Immature natural killer cell (primary cell): ENCODE measurements at regions not wholly inside any gene's neighbourhood (a gene's known extent, or its start where the extent isn't known, plus 50 kb on each side); places are given as distances from the start of the nearest gene placed in this dataset.

Experiments
- DNase-seq, 3 donors: peaks; one replicate each; pipeline ENCODE4 v3.0.0; 2022; ENCODE audit warnings: mixed read lengths in 1 of 3
- H3K27ac Mint-ChIP-seq, 6 donors: one replicate each; pipeline ENCODE4 v1.8.0; 2020; ENCODE audit warnings: mixed read lengths in 6 of 6, mild to moderate bottlenecking in 5 of 6, inconsistent platforms in 4 of 6, moderate library complexity in 3 of 6
- H3K27me3 Mint-ChIP-seq, 3 donors: one replicate each; pipeline ENCODE4 v1.8.0; 2020 to 2021; ENCODE audit warnings: low read depth in 3 of 3, mild to moderate bottlenecking in 3 of 3, mixed read lengths in 3 of 3, moderate library complexity in 3 of 3, inconsistent platforms in 1 of 3
- H3K36me3 Mint-ChIP-seq, 3 donors: one replicate each; pipeline ENCODE4 v1.8.0; 2020; ENCODE audit warnings: mixed read lengths in 3 of 3, inconsistent platforms in 2 of 3, mild to moderate bottlenecking in 2 of 3
- H3K4me1 Mint-ChIP-seq, 2 donors: one replicate each; pipeline ENCODE4 v1.8.0; 2020; ENCODE audit warnings: inconsistent platforms in 2 of 2, mild to moderate bottlenecking in 2 of 2, mixed read lengths in 2 of 2, moderate library complexity in 1 of 2
- H3K4me3 Mint-ChIP-seq, 5 donors: one replicate each; pipeline ENCODE4 v1.8.0; 2020; ENCODE audit warnings: mild to moderate bottlenecking in 5 of 5, mixed read lengths in 5 of 5, inconsistent platforms in 3 of 5, moderate library complexity in 3 of 5
- H3K9me3 Mint-ChIP-seq, 6 donors: one replicate each; pipeline ENCODE4 v1.8.0; 2020; ENCODE audit warnings: mild to moderate bottlenecking in 6 of 6, mixed read lengths in 6 of 6, inconsistent platforms in 4 of 6, moderate library complexity in 3 of 6

- Mint-ChIP-seq H3K27ac (no peak overlapping the region), H3K9me3 (no peaks in the 10 kb centered on the region), H3K27me3 (peaks cover 3 to 21% (median 8%) of the 10 kb centered on the region in 3 donors), H3K4me3 (no peak overlapping the region), H3K36me3 (no peaks in the 10 kb centered on the region), H3K4me1 (peaks cover 19 to 43% of the 10 kb centered on the region in 2 donors)
- DNase-seq, result no peak
Observed at GRCh38 chr17:56735842-56736241, 97.9 kb downstream of the C17orf67 start.

- peak overlapping the region; percentile 52 to 82 (median 67) for H3K4me3 Mint-ChIP-seq
- H3K27me3 Mint-ChIP-seq, result peaks cover 3 to 24% (median 11%) of the 10 kb centered on the region in 3 donors
- H3K9me3 Mint-ChIP-seq, result no peaks in the 10 kb centered on the region
- DNase-seq, result peak; percentile 70 to 78 (median 76)
- H3K27ac Mint-ChIP-seq, result peak overlapping the region; percentile 46 to 76 (median 60)
- H3K36me3 Mint-ChIP-seq, result no peaks in the 10 kb centered on the region
- peaks cover 19 to 43% of the 10 kb centered on the region in 2 donors for H3K4me1 Mint-ChIP-seq
Observed at GRCh38 chr17:56737421-56738161, 96.1 kb downstream of the C17orf67 start.

- no peak overlapping the region for H3K27ac Mint-ChIP-seq
- peak overlapping the region in 1 of 5 donors; percentile 48 for H3K4me3 Mint-ChIP-seq
- peaks cover 11 to 29% (median 13%) of the 10 kb centered on the region in 3 donors for H3K27me3 Mint-ChIP-seq
- DNase-seq, result no peak
- peaks cover 19 to 43% of the 10 kb centered on the region in 2 donors for H3K4me1 Mint-ChIP-seq
- H3K36me3 Mint-ChIP-seq, result no peaks in the 10 kb centered on the region
- H3K9me3 Mint-ChIP-seq, result no peaks in the 10 kb centered on the region
Observed at GRCh38 chr17:56739376-56739775, 94.3 kb downstream of the C17orf67 start.

DNA sequence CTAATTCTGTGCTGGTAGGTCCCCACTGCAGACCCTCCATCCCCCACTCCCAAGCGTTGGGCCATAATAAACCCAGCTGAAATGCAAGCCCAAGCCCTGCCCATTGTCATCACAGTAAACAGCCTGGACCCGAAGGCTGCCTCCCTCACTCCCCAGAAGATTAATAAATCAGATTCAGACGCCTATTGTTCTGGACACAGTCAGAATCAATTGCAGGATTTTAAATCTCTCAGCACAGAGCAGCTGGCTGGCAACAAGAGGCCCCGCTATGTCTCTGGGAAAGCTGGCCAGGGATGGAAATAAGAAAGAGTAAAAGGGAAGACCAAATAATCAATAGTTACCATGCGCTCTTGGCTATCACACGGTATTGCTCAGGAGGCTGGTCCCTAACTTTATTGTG, 93.9 kb downstream of the C17orf67 start:
- Mint-ChIP-seq H3K36me3 (no peaks in the 10 kb centered on the region), H3K4me3 (no peak overlapping the region), H3K4me1 (peaks cover 19 to 43% of the 10 kb centered on the region in 2 donors), H3K27me3 (peaks cover 14 to 26% (median 14%) of the 10 kb centered on the region in 3 donors), H3K9me3 (no peaks in the 10 kb centered on the region), H3K27ac (no peak overlapping the region)
- no peak for DNase-seq

GRCh38 chr17:56740481-56740880, 93.2 kb downstream of the C17orf67 start:
- DNase-seq, result no peak
- no peaks in the 10 kb centered on the region for H3K9me3 Mint-ChIP-seq
- H3K27ac Mint-ChIP-seq, result no peak overlapping the region
- no peaks in the 10 kb centered on the region for H3K36me3 Mint-ChIP-seq
- peaks cover 19 to 43% of the 10 kb centered on the region in 2 donors for H3K4me1 Mint-ChIP-seq
- peaks cover 14 to 26% (median 14%) of the 10 kb centered on the region in 3 donors for H3K27me3 Mint-ChIP-seq
- peak overlapping the region in 1 of 5 donors; percentile 12 for H3K4me3 Mint-ChIP-seq
